Choroid plexus epithelial cell (primary cell): ENCODE measurements at regions not wholly inside any gene's neighbourhood (a gene's known extent, or its start where the extent isn't known, plus 50 kb on each side); places are given as distances from the start of the nearest gene placed in this dataset.

Experiments
- DNase-seq: peaks from one replicate; pipeline ENCODE4 v3.0.0-alpha.2; 2010; ENCODE audit warnings: low read depth
- H3K4me3 ChIP-seq: 2 replicates; pipeline ENCODE4 v1.5.1; 2011; ENCODE audit warnings: low read depth, mild to moderate bottlenecking, control low read depth, low read length, moderate library complexity
- TF ChIP-seq, protein P1 (sequence below): conservative IDR thresholded peaks from 2 replicates; pipeline ENCODE4 v1.5.1; 2011; ENCODE audit warnings: low read depth, mild to moderate bottlenecking, control low read depth, inconsistent platforms, low read length, moderate library complexity

DNA sequence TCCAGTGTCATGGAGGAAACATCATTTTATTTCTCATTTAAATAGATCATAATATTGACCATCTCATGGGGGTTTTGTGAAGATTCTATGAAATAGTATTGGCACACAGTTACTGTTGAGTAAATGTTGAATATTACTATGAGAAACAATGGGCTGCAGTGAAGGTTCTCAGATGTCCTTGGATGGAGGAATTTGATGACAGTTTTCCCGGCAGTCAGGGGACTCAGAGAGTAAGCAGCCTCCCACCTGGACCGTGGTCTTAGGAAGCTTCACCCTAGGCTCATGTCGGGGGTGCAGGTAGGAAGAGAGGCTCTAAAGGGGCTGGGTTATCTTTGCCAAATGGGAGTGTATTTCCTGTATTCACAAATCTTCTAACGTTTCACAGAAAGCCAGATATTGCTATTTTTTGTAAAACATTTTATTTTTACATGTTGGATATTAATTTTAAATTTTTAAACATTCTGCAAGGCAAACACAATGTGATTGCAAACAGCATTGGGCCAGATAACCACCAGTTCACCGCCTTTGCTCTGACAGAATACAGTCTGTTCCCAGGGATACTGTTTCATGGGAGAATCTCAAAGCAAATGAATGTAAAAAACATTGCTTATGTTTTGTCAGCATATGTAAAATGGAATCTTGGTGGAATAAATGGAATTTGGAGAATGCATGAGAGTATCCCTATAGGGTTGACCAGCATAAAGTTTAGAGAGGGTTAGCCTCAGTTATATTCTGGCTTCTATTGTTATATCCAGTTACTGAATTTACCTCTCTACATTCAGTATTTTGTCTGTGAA, 380.8 kb upstream of the TMEM132C start:
- DNase-seq = no peak
- TF ChIP-seq, protein P1, sequence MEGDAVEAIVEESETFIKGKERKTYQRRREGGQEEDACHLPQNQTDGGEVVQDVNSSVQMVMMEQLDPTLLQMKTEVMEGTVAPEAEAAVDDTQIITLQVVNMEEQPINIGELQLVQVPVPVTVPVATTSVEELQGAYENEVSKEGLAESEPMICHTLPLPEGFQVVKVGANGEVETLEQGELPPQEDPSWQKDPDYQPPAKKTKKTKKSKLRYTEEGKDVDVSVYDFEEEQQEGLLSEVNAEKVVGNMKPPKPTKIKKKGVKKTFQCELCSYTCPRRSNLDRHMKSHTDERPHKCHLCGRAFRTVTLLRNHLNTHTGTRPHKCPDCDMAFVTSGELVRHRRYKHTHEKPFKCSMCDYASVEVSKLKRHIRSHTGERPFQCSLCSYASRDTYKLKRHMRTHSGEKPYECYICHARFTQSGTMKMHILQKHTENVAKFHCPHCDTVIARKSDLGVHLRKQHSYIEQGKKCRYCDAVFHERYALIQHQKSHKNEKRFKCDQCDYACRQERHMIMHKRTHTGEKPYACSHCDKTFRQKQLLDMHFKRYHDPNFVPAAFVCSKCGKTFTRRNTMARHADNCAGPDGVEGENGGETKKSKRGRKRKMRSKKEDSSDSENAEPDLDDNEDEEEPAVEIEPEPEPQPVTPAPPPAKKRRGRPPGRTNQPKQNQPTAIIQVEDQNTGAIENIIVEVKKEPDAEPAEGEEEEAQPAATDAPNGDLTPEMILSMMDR = no peak
- no peak overlapping the region for H3K4me3 ChIP-seq

DNA sequence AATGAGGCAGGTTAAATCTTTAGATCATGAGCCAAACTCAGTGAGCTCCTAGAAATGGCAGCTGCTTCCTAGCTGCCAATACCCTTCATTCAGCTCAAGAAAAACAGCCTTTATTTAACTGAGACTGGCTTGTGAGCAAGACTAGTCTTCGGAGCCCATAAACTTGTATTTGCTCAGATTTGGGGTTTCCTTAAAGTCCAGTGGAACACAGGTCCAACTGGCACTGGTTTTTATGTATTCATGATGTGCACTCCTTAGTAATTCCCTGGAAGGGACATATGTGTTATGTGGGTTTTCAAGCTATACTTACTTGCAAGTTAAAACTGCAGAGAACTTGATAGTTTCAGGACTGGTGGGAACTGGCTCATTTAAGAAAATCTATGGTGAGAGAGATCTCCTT, 380.1 kb upstream of the TMEM132C start:
- H3K4me3 ChIP-seq = no peak overlapping the region
- no peak for DNase-seq
- TF ChIP-seq, protein P1 = no peak

- no peak overlapping the region for H3K4me3 ChIP-seq
- DNase-seq = no peak
- TF ChIP-seq, protein P1 = no peak
Measured at GRCh38 chr12:127888943-127889719, 377.8 kb upstream of the TMEM132C start.

- TF ChIP-seq, protein P1 = peak; percentile 36
- peak; percentile 1 for DNase-seq
- H3K4me3 ChIP-seq = no peak overlapping the region
Measured at GRCh38 chr12:127893895-127894609, 372.9 kb upstream of the TMEM132C start.

DNA sequence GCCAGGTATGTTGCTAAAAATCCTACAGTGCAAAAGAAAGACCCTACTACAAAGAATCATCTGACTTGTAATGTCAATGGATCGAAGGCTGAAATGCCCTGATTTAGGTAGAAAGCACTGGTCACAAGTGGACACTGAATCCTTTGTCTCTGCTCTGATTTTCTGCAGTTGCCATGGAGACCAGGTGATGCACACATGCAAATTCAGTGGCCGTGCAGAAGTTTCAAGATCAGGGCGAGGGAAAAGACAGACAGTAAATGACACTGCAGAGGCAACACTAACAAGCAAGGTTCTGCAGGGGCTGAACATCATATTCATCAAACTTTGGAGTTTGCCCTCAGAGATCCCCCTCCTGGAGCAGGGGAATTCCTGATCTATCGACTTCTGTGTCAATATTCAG, 370.3 kb upstream of the TMEM132C start:
- DNase-seq = no peak
- TF ChIP-seq, protein P1 = no peak
- no peak overlapping the region for H3K4me3 ChIP-seq

DNA sequence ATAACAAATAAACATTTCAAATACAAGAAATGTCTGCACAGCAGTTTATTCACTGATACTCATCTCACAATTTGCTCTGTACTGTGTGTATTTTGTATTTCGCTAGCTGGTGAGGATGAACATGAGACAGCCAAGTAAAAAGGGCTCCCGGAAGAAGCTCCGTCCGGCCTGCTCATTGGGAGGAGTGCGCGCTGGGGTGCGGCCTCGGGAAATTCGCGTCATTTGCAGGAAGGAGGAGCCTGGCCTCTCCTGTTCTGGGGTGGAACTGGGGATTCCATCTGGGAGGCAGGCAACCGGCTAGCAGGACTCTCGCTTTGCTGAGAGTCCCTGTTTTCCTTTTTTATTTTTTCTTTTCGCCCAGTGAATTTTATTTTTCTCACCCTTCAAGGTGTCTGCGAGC, 368.4 kb upstream of the TMEM132C start:
- TF ChIP-seq, protein P1 = no peak
- no peak overlapping the region for H3K4me3 ChIP-seq
- no peak for DNase-seq
